Lower leg skin (tissue), 3 donors: ENCODE measurements at regions not wholly inside any gene's neighbourhood (a gene's known extent, or its start where the extent isn't known, plus 50 kb on each side); places are given as distances from the start of the nearest gene placed in this dataset.

Source experiments
- CTCF ChIP-seq, 3 donors: fragments of 450-650 bp; IDR thresholded peaks; one replicate each; pipeline ENCODE4 v1.5.1; 2016; ENCODE audit warnings: antibody characterized with exemption in 3 of 3, mild to moderate bottlenecking in 3 of 3, moderate library complexity in 2 of 3
- POLR2A ChIP-seq, 2 donors: fragments of 450-650 bp; IDR thresholded peaks; one replicate each; pipeline ENCODE4 v1.6.1; 2016 to 2017; ENCODE audit warnings: antibody characterized with exemption in 2 of 2, mild to moderate bottlenecking in 1 of 2, moderate library complexity in 1 of 2

- TF ChIP-seq CTCF (IDR thresholded peaks at IDR 0.05) (no peak), POLR2A (IDR thresholded peaks at IDR 0.05) (no peak)
Measured at GRCh38 chr2:168346725-168347477, 99.5 kb upstream of the STK39 start.
